NCI-H748 treated with DMSO at 0.1 percent for 48 hours (cell line): ENCODE measurements at regions not wholly inside any gene's neighbourhood (a gene's known extent, or its start where the extent isn't known, plus 50 kb on each side); places are given as distances from the start of the nearest gene placed in this dataset.

ENCODE experiments used
- DNase-seq: peaks from one replicate; lab custom pipeline; 2025; lab: John Stamatoyannopoulos, UW

GRCh38 chr18:65547046-65547445 lies 203.8 kb upstream of the CDH7 start:
- DNase-seq, result no peak

- DNase-seq, result no peak
These were observed 206.1 kb upstream of the CDH7 start for GRCh38 chr18:65544701-65545100.

- peak; percentile 25 for DNase-seq
These were observed 222.8 kb upstream of the CDH7 start for GRCh38 chr18:65527879-65528633.

GRCh38 chr18:65526099-65526498 lies 224.7 kb upstream of the CDH7 start:
- no peak for DNase-seq

- no peak for DNase-seq
These were observed 227.4 kb upstream of the CDH7 start for GRCh38 chr18:65523461-65523860.

GRCh38 chr18:65522907-65523306 lies 227.9 kb upstream of the CDH7 start:
- no peak for DNase-seq

- DNase-seq, result no peak
These were observed 234.6 kb upstream of the CDH7 start for GRCh38 chr18:65516209-65516608.

- no peak for DNase-seq
These were observed 252.2 kb upstream of the CDH7 start for GRCh38 chr18:65498605-65499004.

GRCh38 chr18:65487569-65487968 lies 263.2 kb upstream of the CDH7 start:
- peak; percentile 98 for DNase-seq

GRCh38 chr18:65477455-65477854 lies 273.4 kb upstream of the CDH7 start:
- DNase-seq, result no peak

- no peak for DNase-seq
These were observed 281.9 kb upstream of the CDH7 start for GRCh38 chr18:65468881-65469280.

GRCh38 chr18:65464361-65464760 lies 286.5 kb upstream of the CDH7 start:
- DNase-seq, result no peak

- DNase-seq, result no peak
These were observed 291.1 kb upstream of the CDH7 start for GRCh38 chr18:65459741-65460140.

- no peak for DNase-seq
These were observed 291.9 kb upstream of the CDH7 start for GRCh38 chr18:65458871-65459270.

- DNase-seq, result no peak
These were observed 311.6 kb upstream of the CDH7 start for GRCh38 chr18:65439188-65439587.

GRCh38 chr18:65436430-65436829 lies 314.4 kb upstream of the CDH7 start:
- peak; percentile 33 for DNase-seq

- peak; percentile 79 for DNase-seq
These were observed 315.3 kb upstream of the CDH7 start for GRCh38 chr18:65435534-65435933.

GRCh38 chr18:65429601-65430000 lies 321.2 kb upstream of the CDH7 start:
- no peak for DNase-seq

- no peak for DNase-seq
These were observed 325.4 kb upstream of the CDH7 start for GRCh38 chr18:65425366-65425765.

- DNase-seq, result no peak
These were observed 327.0 kb upstream of the CDH7 start for GRCh38 chr18:65423776-65424175.

GRCh38 chr18:65422544-65423136 lies 328.2 kb upstream of the CDH7 start:
- no peak for DNase-seq

GRCh38 chr18:65415098-65415497 lies 335.7 kb upstream of the CDH7 start:
- DNase-seq, result peak; percentile 13

- DNase-seq, result no peak
These were observed 336.3 kb upstream of the CDH7 start for GRCh38 chr18:65414501-65414900.

- no peak for DNase-seq
These were observed 339.8 kb upstream of the CDH7 start for GRCh38 chr18:65411061-65411460.
